ENCODE measurements at regions not wholly inside any gene's neighbourhood (a gene's known extent, or its start where the extent isn't known, plus 50 kb on each side); places are given as distances from the start of the nearest gene placed in this dataset.
A peak's percentile ranks its signal among the peaks of the same experiment; 100 is the strongest.

- DNase-seq: no peak
- Histone ChIP-seq H3K4me3 (replicated peaks in 1 of 3) (no peak overlapping the region), H3K9me3 (no peaks in the 10 kb centered on the region), H3K27me3 (no peaks in the 10 kb centered on the region), H3K27ac (no peak overlapping the region), H3K36me3 (no peaks in the 10 kb centered on the region), H3K4me1 (no peaks in the 10 kb centered on the region)
- TF ChIP-seq POLR2A (IDR thresholded peaks at IDR 0.05) (no peak), CTCF (IDR thresholded peaks at IDR 0.05) (no peak)
- intact Hi-C loops (cut with DNase I): no loop called here
- 79 to 81% methylated on average over 11 of the region's 11 CpGs for WGBS, 2 donors
These were observed 151.1 kb upstream of the MPDZ start for GRCh38 chr9:13430368-13431221.

- intact Hi-C loops (cut with DNase I): loop anchor here (5.0 to 10.0 kb wide), 2 partner anchors 923 to 1005 kb away; no protein-coding TSS in a partner anchor
- no peak for DNase-seq
- no peaks in the 10 kb centered on the region for H3K4me1 ChIP-seq
- 89 to 90% methylated on average over 13 of the region's 13 CpGs for WGBS, 2 donors
- H3K9me3 ChIP-seq: no peaks in the 10 kb centered on the region
- no peak overlapping the region for H3K27ac ChIP-seq
- no peaks in the 10 kb centered on the region for H3K27me3 ChIP-seq
- no peak for TF ChIP-seq CTCF (IDR thresholded peaks at IDR 0.05)
- TF ChIP-seq POLR2A (IDR thresholded peaks at IDR 0.05): no peak
- no peaks in the 10 kb centered on the region for H3K36me3 ChIP-seq
- no peak overlapping the region for H3K4me3 ChIP-seq (replicated peaks in 1 of 3)
These were observed 150.1 kb upstream of the MPDZ start for GRCh38 chr9:13429301-13430190.

GRCh38 chr9:13428766-13429165 lies 149.3 kb upstream of the MPDZ start:
- Histone ChIP-seq H3K4me3 (replicated peaks in 1 of 3) (no peak overlapping the region), H3K27me3 (no peaks in the 10 kb centered on the region), H3K4me1 (no peaks in the 10 kb centered on the region), H3K36me3 (no peaks in the 10 kb centered on the region), H3K9me3 (no peaks in the 10 kb centered on the region), H3K27ac (peak overlapping the region in 1 of 3 donors; percentile 23)
- DNase-seq: no peak
- intact Hi-C loops (cut with DNase I): loop anchor here (5.0 to 10.0 kb wide), 2 partner anchors 924 to 1006 kb away; no protein-coding TSS in a partner anchor
- TF ChIP-seq CTCF (IDR thresholded peaks at IDR 0.05) (no peak), POLR2A (IDR thresholded peaks at IDR 0.05) (no peak)
- WGBS, 2 donors: 79 to 83% methylated on average over 4 of the region's 4 CpGs

- DNase-seq: no peak
- H3K4me3 ChIP-seq (replicated peaks in 1 of 3): no peak overlapping the region
- H3K9me3 ChIP-seq: no peaks in the 10 kb centered on the region
- WGBS, 2 donors: 0 to 1% methylated on average over 3 of the region's 3 CpGs
- peak overlapping the region in 1 of 3 donors; percentile 23 for H3K27ac ChIP-seq
- intact Hi-C loops (cut with DNase I): loop anchor here (5.0 to 10.0 kb wide), 2 partner anchors 925 to 1007 kb away; no protein-coding TSS in a partner anchor
- TF ChIP-seq POLR2A (IDR thresholded peaks at IDR 0.05) (no peak), CTCF (IDR thresholded peaks at IDR 0.05) (peak; percentile 52 to 85 (median 67))
- no peaks in the 10 kb centered on the region for H3K36me3 ChIP-seq
- no peaks in the 10 kb centered on the region for H3K4me1 ChIP-seq
- no peaks in the 10 kb centered on the region for H3K27me3 ChIP-seq
These were observed 148.1 kb upstream of the MPDZ start for GRCh38 chr9:13427587-13427986.

Measured in thyroid gland (tissue), 4 donors.